ENCODE measurements at regions not wholly inside any gene's neighbourhood (a gene's known extent, or its start where the extent isn't known, plus 50 kb on each side); places are given as distances from the start of the nearest gene placed in this dataset.

DNA sequence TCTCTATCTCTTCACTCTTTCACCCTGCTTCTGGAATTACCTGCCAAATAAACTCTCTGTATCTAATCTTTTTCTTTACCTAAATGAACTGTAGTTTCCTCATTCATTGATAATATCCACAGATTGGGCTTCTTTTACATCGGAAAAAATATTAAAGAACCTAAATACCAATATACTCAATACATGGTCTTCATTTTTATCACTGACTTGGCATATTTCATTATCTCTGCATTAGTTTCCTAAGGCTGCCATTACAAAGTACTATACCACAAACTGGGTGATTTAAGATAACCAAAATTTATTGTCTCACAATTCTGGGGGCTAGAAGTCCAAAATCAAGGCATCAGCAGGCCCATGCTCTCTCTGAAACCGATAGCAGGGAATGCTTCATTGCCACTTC, 411.9 kb upstream of the SPTLC3 start:
- no peak overlapping the region for H3K4me3 ChIP-seq (ENCODE audit: low read depth, low read length)
- TF ChIP-seq, protein P1, sequence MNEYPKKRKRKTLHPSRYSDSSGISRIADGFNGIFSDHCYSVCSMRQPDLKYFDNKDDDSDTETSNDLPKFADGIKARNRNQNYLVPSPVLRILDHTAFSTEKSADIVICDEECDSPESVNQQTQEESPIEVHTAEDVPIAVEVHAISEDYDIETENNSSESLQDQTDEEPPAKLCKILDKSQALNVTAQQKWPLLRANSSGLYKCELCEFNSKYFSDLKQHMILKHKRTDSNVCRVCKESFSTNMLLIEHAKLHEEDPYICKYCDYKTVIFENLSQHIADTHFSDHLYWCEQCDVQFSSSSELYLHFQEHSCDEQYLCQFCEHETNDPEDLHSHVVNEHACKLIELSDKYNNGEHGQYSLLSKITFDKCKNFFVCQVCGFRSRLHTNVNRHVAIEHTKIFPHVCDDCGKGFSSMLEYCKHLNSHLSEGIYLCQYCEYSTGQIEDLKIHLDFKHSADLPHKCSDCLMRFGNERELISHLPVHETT (tag by site-specific recombination; IDR thresholded peaks at IDR 0.05), result no peak
- TF ChIP-seq ZNF426 (tag by site-specific recombination; IDR thresholded peaks at IDR 0.05) (no peak), ZNF24 (tag by site-specific recombination; IDR thresholded peaks at IDR 0.05) (no peak), KLF16 (tag by site-specific recombination; IDR thresholded peaks at IDR 0.05) (no peak), ZNF558 (tag by site-specific recombination; IDR thresholded peaks at IDR 0.05) (no peak), ZSCAN5A (tag by site-specific recombination; IDR thresholded peaks at IDR 0.05) (no peak), ZSCAN16 (tag by site-specific recombination; IDR thresholded peaks at IDR 0.05) (no peak), ZNF324 (tag by site-specific recombination; IDR thresholded peaks at IDR 0.05) (no peak)
- TF ChIP-seq, protein P2, sequence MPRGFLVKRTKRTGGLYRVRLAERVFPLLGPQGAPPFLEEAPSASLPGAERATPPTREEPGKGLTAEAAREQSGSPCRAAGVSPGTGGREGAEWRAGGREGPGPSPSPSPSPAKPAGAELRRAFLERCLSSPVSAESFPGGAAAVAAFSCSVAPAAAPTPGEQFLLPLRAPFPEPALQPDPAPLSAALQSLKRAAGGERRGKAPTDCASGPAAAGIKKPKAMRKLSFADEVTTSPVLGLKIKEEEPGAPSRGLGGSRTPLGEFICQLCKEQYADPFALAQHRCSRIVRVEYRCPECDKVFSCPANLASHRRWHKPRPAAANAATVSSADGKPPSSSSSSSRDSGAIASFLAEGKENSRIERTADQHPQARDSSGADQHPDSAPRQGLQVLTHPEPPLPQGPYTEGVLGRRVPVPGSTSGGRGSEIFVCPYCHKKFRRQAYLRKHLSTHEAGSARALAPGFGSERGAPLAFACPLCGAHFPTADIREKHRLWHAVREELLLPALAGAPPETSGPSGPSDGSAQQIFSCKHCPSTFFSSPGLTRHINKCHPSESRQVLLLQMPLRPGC (tag by site-specific recombination; IDR thresholded peaks at IDR 0.05), result no peak
- no peaks in the 10 kb centered on the region for H3K9me3 ChIP-seq (ENCODE audit: control insufficient read depth, insufficient read depth, low read depth, low read length)
- CTCF ChIA-PET, result interaction anchor here (0.6 kb wide), 2 partner anchors 1120 to 1930 kb away, joined by 3 to 4 read pairs; no protein-coding TSS in a partner anchor
- H3K4me1 ChIP-seq (ENCODE audit: control insufficient read depth, insufficient read depth, low read length), result peaks cover 2% of the 10 kb centered on the region; the same call in 1 of the 2 replicates
- H3K36me3 ChIP-seq (ENCODE audit: control insufficient read depth in 2 of 2, insufficient read depth in 1 of 2, low read length in 2 of 2), result no peaks in the 10 kb centered on the region
- POLR2A ChIA-PET, result no interaction called here
- H3K27ac ChIP-seq (ENCODE audit: extremely low read depth, low read depth, low read length), result no peak overlapping the region

- TF ChIP-seq ZNF248 (tag by site-specific recombination; IDR thresholded peaks at IDR 0.05) (no peak), ZNF677 (tag by site-specific recombination; IDR thresholded peaks at IDR 0.05) (no peak)
- Histone ChIP-seq H3K4me3 (ENCODE audit: low read depth, low read length) (no peak overlapping the region), H3K4me1 (ENCODE audit: control insufficient read depth, insufficient read depth, low read length) (peaks cover 2% of the 10 kb centered on the region; the same call in 1 of the 2 replicates), H3K27ac (ENCODE audit: extremely low read depth, low read depth, low read length) (no peak overlapping the region), H3K9me3 (ENCODE audit: control insufficient read depth, insufficient read depth, low read depth, low read length) (no peaks in the 10 kb centered on the region), H3K36me3 (ENCODE audit: control insufficient read depth in 2 of 2, insufficient read depth in 1 of 2, low read length in 2 of 2) (no peaks in the 10 kb centered on the region)
- ChIA-PET CTCF (interaction anchor here (1.2 kb wide), 1 partner anchor 64 kb away, joined by 3 read pairs; no protein-coding TSS in a partner anchor), POLR2A (no interaction called here)
These were observed 411.2 kb upstream of the SPTLC3 start for GRCh38 chr20:12597551-12597950.

GRCh38 chr20:12598894-12599293, 409.9 kb upstream of the SPTLC3 start:
- ChIA-PET CTCF (no interaction called here), POLR2A (no interaction called here)
- H3K9me3 ChIP-seq (ENCODE audit: control insufficient read depth, insufficient read depth, low read depth, low read length), result no peaks in the 10 kb centered on the region
- no peak overlapping the region for H3K27ac ChIP-seq (ENCODE audit: extremely low read depth, low read depth, low read length)
- no peak for TF ChIP-seq GLIS2 (tag by site-specific recombination; IDR thresholded peaks at IDR 0.05)
- TF ChIP-seq EGR2 (tag by site-specific recombination; IDR thresholded peaks at IDR 0.05; ENCODE audit: low read depth), result no peak
- no peak overlapping the region for H3K4me3 ChIP-seq (ENCODE audit: low read depth, low read length)
- H3K4me1 ChIP-seq (ENCODE audit: control insufficient read depth, insufficient read depth, low read length), result peaks cover 2% of the 10 kb centered on the region; the same call in 1 of the 2 replicates
- no peaks in the 10 kb centered on the region for H3K36me3 ChIP-seq (ENCODE audit: control insufficient read depth in 2 of 2, insufficient read depth in 1 of 2, low read length in 2 of 2)

GRCh38 chr20:12599494-12599893, 409.3 kb upstream of the SPTLC3 start:
- CTCF ChIA-PET, result no interaction called here
- POLR2A ChIA-PET, result no interaction called here
- TF ChIP-seq ZNF426 (tag by site-specific recombination; IDR thresholded peaks at IDR 0.05), result no peak
- TF ChIP-seq GLI2 (tag by site-specific recombination; IDR thresholded peaks at IDR 0.05; ENCODE audit: borderline replicate concordance, low read depth), result no peak
- no peak for TF ChIP-seq ZBTB44 (tag by site-specific recombination; IDR thresholded peaks at IDR 0.05)
- TF ChIP-seq ZBTB6 (tag by site-specific recombination; IDR thresholded peaks at IDR 0.05), result no peak
- TF ChIP-seq, protein P3, sequence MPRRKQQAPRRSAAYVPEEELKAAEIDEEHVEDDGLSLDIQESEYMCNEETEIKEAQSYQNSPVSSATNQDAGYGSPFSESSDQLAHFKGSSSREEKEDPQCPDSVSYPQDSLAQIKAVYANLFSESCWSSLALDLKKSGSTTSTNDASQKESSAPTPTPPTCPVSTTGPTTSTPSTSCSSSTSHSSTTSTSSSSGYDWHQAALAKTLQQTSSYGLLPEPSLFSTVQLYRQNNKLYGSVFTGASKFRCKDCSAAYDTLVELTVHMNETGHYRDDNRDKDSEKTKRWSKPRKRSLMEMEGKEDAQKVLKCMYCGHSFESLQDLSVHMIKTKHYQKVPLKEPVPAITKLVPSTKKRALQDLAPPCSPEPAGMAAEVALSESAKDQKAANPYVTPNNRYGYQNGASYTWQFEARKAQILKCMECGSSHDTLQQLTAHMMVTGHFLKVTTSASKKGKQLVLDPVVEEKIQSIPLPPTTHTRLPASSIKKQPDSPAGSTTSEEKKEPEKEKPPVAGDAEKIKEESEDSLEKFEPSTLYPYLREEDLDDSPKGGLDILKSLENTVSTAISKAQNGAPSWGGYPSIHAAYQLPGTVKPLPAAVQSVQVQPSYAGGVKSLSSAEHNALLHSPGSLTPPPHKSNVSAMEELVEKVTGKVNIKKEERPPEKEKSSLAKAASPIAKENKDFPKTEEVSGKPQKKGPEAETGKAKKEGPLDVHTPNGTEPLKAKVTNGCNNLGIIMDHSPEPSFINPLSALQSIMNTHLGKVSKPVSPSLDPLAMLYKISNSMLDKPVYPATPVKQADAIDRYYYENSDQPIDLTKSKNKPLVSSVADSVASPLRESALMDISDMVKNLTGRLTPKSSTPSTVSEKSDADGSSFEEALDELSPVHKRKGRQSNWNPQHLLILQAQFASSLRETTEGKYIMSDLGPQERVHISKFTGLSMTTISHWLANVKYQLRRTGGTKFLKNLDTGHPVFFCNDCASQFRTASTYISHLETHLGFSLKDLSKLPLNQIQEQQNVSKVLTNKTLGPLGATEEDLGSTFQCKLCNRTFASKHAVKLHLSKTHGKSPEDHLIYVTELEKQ (tag by site-specific recombination; IDR thresholded peaks at IDR 0.05; ENCODE audit: borderline replicate concordance), result no peak

More at GRCh38 chr20:12599494-12599893, 409.3 kb upstream of the SPTLC3 start:
- no peaks in the 10 kb centered on the region for H3K9me3 ChIP-seq (ENCODE audit: control insufficient read depth, insufficient read depth, low read depth, low read length)
- H3K4me1 ChIP-seq (ENCODE audit: control insufficient read depth, insufficient read depth, low read length), result peaks cover 2% of the 10 kb centered on the region; the same call in 1 of the 2 replicates
- no peak overlapping the region for H3K27ac ChIP-seq (ENCODE audit: extremely low read depth, low read depth, low read length)
- no peak overlapping the region for H3K4me3 ChIP-seq (ENCODE audit: low read depth, low read length)
- H3K36me3 ChIP-seq (ENCODE audit: control insufficient read depth in 2 of 2, insufficient read depth in 1 of 2, low read length in 2 of 2), result no peaks in the 10 kb centered on the region
